GM19043 (cell line): ENCODE measurements at regions not wholly inside any gene's neighbourhood (a gene's known extent, or its start where the extent isn't known, plus 50 kb on each side); places are given as distances from the start of the nearest gene placed in this dataset.

Experiments
- ATAC-seq: cut with Tn5 transposase; IDR thresholded peaks from one replicate; pipeline ENCODE4 v1.9.1; 2021; ENCODE audit warnings: low read depth; ENCODE audit not compliant: unreplicated experiment

GRCh38 chr7:16975712-16976111 is 93.9 kb upstream of the AGR3 start:
- ATAC-seq, result peak; percentile 71

GRCh38 chr7:16978358-16979244 is 96.8 kb upstream of the AGR3 start:
- no peak for ATAC-seq

- no peak for ATAC-seq
Measured at GRCh38 chr7:16980539-16980938, 98.8 kb upstream of the AGR3 start.

GRCh38 chr7:16982640-16983350 is 101.0 kb upstream of the AGR3 start:
- peak; percentile 49 for ATAC-seq

- ATAC-seq, result no peak
Measured at GRCh38 chr7:16984375-16984774, 102.6 kb upstream of the AGR3 start.

- ATAC-seq, result no peak
Measured at GRCh38 chr7:16985621-16986020, 103.8 kb upstream of the AGR3 start.

- no peak for ATAC-seq
Measured at GRCh38 chr7:16986755-16987154, 105.0 kb upstream of the AGR3 start.

- no peak for ATAC-seq
Measured at GRCh38 chr7:16989811-16990413, 108.1 kb upstream of the AGR3 start.

- ATAC-seq, result no peak
Measured at GRCh38 chr7:16991551-16991950, 109.8 kb upstream of the AGR3 start.

- ATAC-seq, result no peak
Measured at GRCh38 chr7:16993543-16993942, 111.8 kb upstream of the AGR3 start.

- no peak for ATAC-seq
Measured at GRCh38 chr7:16998481-16999051, 116.8 kb upstream of the AGR3 start.

GRCh38 chr7:16999541-17000267 is 117.9 kb upstream of the AGR3 start:
- no peak for ATAC-seq

- ATAC-seq, result no peak
Measured at GRCh38 chr7:17005271-17005670, 123.5 kb upstream of the AGR3 start.

GRCh38 chr7:17007841-17008240 is 126.1 kb upstream of the AGR3 start:
- no peak for ATAC-seq

- ATAC-seq, result no peak
Measured at GRCh38 chr7:17009007-17009719, 127.4 kb upstream of the AGR3 start.

- ATAC-seq, result no peak
Measured at GRCh38 chr7:17009933-17010332, 128.2 kb upstream of the AGR3 start.

GRCh38 chr7:17010637-17011300 is 129.0 kb upstream of the AGR3 start:
- ATAC-seq, result no peak

GRCh38 chr7:17013204-17013603 is 131.4 kb upstream of the AGR3 start:
- ATAC-seq, result no peak

GRCh38 chr7:17014686-17015085 is 132.9 kb upstream of the AGR3 start:
- ATAC-seq, result no peak
